GM12873 (cell line): ENCODE measurements at regions not wholly inside any gene's neighbourhood (a gene's known extent, or its start where the extent isn't known, plus 50 kb on each side); places are given as distances from the start of the nearest gene placed in this dataset.
A peak's percentile ranks its signal among the peaks of the same experiment; 100 is the strongest.

ENCODE experiments used
- TF ChIP-seq, protein P1 (sequence below): IDR thresholded peaks from 2 replicates; pipeline ENCODE4 v1.5.1; 2012; ENCODE audit warnings: low read depth, mild to moderate bottlenecking, moderate library complexity, low read length, control low read depth; ENCODE audit not compliant: insufficient read depth; ENCODE audit errors: missing control alignments

DNA sequence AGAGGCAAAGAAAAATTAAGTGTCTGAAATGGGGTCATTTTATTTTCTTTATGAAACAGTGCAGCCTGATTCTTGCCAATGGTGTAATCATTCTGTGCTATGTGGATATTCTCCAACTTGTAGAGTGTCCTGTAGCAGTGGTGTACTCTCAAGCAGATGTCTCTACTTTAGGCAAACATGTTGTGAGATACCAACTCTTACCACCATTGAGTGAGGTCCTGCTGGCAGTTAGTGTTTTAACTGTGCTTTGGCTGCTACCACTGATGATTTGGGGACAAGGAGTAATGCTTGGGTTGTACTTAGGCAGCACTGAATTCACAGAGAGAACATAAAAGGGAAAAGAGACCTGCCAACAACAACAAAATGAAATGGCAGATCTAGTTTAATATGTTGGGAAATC lies 122.5 kb downstream of the APIP start:
- TF ChIP-seq, protein P1, sequence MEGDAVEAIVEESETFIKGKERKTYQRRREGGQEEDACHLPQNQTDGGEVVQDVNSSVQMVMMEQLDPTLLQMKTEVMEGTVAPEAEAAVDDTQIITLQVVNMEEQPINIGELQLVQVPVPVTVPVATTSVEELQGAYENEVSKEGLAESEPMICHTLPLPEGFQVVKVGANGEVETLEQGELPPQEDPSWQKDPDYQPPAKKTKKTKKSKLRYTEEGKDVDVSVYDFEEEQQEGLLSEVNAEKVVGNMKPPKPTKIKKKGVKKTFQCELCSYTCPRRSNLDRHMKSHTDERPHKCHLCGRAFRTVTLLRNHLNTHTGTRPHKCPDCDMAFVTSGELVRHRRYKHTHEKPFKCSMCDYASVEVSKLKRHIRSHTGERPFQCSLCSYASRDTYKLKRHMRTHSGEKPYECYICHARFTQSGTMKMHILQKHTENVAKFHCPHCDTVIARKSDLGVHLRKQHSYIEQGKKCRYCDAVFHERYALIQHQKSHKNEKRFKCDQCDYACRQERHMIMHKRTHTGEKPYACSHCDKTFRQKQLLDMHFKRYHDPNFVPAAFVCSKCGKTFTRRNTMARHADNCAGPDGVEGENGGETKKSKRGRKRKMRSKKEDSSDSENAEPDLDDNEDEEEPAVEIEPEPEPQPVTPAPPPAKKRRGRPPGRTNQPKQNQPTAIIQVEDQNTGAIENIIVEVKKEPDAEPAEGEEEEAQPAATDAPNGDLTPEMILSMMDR: no peak

DNA sequence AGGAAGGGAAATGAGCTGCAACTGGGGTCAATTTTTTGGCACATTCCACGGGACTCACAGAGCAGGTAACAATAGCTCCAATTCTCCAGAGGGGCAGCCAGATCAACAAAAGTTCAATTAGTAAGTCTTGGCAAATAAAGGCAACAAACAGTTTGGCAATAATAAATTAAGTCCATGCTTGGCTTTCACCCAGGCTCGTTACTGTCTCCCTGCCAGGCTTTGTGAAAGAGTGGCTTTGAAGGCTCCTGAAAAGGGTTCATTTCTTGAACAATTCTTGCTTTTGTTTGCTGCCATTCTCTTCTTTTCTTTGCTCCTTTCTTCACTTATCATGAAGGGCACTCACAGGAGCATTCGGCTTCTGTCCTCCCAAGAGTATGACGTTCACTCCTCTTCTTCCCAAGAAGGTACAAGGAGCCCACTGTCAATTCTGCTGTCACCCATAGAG lies 123.3 kb downstream of the APIP start:
- TF ChIP-seq, protein P1: no peak

DNA sequence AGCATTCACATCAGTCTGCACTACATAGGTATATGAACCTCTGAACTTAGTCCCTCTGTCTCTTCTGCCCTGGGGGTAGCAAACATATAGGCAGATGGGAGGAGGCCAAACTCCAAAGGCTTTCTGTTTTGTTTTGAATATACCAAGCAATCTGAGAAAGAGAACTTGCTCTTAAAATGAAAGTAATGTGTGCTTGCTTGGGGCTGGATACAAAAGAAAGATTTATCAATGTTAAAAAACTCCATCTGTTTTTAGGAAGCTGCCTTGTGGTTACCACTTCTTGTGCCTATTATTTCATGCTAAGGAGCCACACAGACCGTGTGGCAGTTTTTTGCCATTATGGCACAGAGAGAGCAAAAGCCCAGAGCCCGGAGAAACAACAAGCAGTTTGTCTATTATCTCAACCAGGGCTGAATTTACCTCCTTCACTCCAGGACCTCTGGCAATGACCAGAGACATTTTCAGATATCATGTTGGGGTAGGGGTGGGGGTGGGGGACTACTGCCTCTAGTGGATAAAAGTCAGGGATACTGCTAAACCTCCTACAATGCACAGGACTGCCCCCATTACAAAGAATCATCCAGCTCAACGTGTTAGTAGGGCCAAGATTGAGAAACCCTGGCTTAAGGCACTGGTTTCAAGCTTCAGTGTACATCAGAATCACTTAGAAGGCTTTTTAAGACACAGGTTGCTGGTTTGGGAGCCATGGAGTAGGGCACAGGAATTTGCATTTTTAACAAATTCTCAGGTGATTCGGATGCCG lies 124.2 kb downstream of the APIP start:
- TF ChIP-seq, protein P1: peak; percentile 17

DNA sequence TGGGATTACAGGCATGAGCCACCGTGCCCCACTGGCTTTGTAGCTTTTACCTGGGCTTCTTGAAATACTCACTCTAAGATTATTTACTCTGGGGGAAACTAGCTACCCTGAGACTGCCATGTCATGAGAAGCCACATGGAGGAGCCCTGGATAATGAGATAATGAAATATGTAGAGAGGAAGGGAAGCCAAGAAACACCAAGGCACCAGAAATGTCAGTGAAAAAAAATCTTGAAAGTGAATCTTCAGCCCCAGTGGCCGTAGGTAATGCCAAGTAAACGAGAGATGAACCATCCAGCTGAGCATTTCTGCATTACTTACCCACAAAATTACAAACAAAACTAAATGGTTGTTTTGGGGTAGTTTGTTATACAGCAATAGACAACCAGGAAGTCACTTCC lies 125.6 kb downstream of the APIP start:
- TF ChIP-seq, protein P1: no peak

DNA sequence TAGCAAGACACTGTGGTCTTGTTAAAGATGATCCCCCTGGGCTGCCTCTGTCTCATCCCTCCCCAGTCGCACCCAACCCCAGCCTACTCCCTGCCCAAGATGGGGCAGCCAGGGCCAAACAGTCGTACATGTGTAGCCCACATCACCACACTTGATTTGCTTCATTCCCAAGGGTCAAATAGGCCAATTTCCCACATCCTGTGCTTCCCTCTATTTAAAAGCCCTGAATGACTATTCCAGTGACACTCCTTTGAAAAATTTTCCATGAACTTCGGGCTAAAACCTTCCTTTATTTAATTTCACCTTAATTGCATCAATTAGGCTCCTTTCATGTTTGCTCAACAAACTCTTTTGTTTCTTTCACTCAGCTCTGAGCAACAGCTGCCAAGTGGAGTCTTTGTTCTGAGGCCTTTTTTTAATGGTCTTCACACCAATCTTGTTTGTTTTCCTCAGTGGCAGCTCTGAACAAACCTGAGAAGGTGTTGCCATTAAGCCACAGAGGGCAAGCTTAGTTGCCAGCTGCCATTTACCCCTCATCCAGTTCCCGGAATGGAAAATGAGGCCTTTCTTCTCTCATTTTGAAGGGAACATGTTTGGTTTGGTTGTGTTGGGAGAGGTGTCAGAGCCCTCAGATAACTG lies 126.9 kb downstream of the APIP start:
- TF ChIP-seq, protein P1: no peak

DNA sequence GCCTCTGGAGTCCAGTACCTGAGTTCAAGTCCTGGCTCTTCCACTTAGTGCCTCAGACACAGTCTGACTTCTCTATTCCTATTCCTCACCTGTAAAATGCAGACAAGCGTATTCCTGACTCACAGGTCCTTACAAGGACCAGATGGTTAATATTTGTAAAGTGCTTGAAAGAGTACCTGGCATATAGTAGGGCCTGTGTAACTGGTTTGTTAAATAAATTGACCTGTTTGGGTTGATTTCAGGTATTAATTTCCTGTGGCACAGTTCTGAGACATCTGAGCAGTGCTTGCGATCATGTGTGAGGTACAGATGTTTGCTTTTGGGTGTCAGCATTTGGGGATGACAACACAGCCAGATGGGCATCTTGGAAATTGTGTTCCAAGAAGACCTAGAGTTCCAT lies 127.5 kb downstream of the APIP start:
- TF ChIP-seq, protein P1: no peak

DNA sequence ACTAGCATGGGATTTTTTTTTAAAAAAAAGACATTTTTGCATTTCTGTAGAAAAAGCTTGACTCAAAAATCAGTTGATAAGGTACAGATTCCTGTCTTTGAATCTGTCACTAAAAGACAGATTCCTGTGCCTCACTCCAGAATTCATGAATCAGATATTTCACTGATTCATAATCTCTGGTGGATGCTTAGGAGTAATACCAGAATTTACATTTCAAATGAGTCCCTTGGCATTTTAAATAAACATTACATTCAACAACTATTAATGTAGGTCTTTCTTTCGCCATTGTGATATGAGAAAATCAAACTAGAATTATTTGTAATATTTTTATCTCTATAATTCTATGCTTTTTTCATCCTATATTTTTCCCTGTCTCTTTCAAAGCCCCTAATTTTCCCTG lies 128.3 kb downstream of the APIP start:
- TF ChIP-seq, protein P1: no peak
